ENCODE measurements at regions not wholly inside any gene's neighbourhood (a gene's known extent, or its start where the extent isn't known, plus 50 kb on each side); places are given as distances from the start of the nearest gene placed in this dataset.

- TF ChIP-seq EZH2 (IDR thresholded peaks at IDR 0.05; ENCODE audit: borderline replicate concordance, low read depth, low read length, poor library complexity, severe bottlenecking) (no peak), CTCF (conservative IDR thresholded peaks at IDR 0.05; ENCODE audit: low read depth, low read length) (no peak)
Observed at GRCh38 chr1:87578464-87578863, 249.8 kb downstream of the LMO4 start.

Measured in A673 (cell line).